ENCODE measurements at regions not wholly inside any gene's neighbourhood (a gene's known extent, or its start where the extent isn't known, plus 50 kb on each side); places are given as distances from the start of the nearest gene placed in this dataset.

DNA sequence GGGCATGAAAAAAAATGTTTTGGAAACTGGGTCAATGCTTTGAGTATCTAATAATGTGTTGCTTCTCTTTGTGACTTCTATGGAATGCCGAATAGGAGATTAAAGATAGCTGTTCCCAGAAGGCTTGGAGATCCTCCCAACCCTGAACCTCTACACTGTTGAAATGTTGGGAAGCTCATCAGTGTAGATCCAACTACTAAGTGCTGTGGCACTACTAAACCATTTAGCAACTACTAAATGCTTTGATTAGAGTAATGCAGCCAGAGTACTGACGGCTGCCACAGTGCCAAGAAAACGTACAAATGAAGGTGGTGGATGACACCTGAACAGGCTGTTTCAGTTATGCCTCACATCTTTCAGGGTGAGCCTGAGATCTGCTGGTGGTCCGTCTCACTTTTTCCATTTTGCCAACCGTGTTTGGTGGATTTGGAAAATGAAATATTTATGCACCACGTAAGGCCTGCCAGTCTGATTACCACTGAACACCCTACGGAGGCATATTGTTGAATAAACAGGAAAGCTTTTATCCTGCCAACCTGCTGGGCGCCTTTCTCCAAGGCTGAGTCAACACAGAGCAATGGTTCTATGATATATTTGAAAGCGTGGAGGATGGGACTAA is 938.0 kb upstream of the FLRT2 start:
- Mint-ChIP-seq H3K9me3 (no peaks in the 10 kb centered on the region), H3K27ac (no peak overlapping the region), H3K36me3 (ENCODE audit: low read depth) (no peaks in the 10 kb centered on the region), H3K4me3 (no peak overlapping the region), H3K4me1 (peaks cover 12% of the 10 kb centered on the region), H3K27me3 (ENCODE audit: insufficient read depth, low read depth, poor library complexity) (no peaks in the 10 kb centered on the region)
- DNase-seq (ENCODE audit: low spot score), result no peak
- Histone ChIP-seq H3F3A (replicated peaks; ENCODE audit: low read depth) (no peaks in the 10 kb centered on the region), H3K27me3 (ENCODE audit: insufficient read depth) (no peaks in the 10 kb centered on the region), H3K4me1 (ENCODE audit: insufficient read depth) (peaks cover 8% of the 10 kb centered on the region; the same call in 1 of the 2 replicates), H3K4me3 (no peak overlapping the region), H3K79me2 (replicated peaks; ENCODE audit: insufficient read depth) (no peaks in the 10 kb centered on the region), H3K36me3 (ENCODE audit: insufficient read depth) (no peaks in the 10 kb centered on the region), H2AFZ (peak overlapping the region; percentile 84; the same call in 1 of the 2 replicates), H3K9me2 (ENCODE audit: insufficient read depth) (no peaks in the 10 kb centered on the region), H4K20me1 (replicated peaks; ENCODE audit: insufficient read depth) (no peaks in the 10 kb centered on the region), H3K27ac (ENCODE audit: low read depth) (no peak overlapping the region), H3K4me2 (no peak overlapping the region)
- no peak for TF ChIP-seq STAT1 (IDR thresholded peaks at IDR 0.05; ENCODE audit: unreplicated experiment)
- TF ChIP-seq, protein P1, sequence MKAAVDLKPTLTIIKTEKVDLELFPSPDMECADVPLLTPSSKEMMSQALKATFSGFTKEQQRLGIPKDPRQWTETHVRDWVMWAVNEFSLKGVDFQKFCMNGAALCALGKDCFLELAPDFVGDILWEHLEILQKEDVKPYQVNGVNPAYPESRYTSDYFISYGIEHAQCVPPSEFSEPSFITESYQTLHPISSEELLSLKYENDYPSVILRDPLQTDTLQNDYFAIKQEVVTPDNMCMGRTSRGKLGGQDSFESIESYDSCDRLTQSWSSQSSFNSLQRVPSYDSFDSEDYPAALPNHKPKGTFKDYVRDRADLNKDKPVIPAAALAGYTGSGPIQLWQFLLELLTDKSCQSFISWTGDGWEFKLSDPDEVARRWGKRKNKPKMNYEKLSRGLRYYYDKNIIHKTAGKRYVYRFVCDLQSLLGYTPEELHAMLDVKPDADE (IDR thresholded peaks at IDR 0.05), result no peak
- TF ChIP-seq NANOG (IDR thresholded peaks at IDR 0.05; ENCODE audit: borderline replicate concordance), result no peak
- TF ChIP-seq ZNF114 (CRISPR knock-in tag; IDR thresholded peaks at IDR 0.05), result no peak
- ATAC-seq, result no peak

- TF ChIP-seq EZH2 (IDR thresholded peaks at IDR 0.05; ENCODE audit: low read depth, unreplicated experiment), result no peak
- TF ChIP-seq, protein P2, sequence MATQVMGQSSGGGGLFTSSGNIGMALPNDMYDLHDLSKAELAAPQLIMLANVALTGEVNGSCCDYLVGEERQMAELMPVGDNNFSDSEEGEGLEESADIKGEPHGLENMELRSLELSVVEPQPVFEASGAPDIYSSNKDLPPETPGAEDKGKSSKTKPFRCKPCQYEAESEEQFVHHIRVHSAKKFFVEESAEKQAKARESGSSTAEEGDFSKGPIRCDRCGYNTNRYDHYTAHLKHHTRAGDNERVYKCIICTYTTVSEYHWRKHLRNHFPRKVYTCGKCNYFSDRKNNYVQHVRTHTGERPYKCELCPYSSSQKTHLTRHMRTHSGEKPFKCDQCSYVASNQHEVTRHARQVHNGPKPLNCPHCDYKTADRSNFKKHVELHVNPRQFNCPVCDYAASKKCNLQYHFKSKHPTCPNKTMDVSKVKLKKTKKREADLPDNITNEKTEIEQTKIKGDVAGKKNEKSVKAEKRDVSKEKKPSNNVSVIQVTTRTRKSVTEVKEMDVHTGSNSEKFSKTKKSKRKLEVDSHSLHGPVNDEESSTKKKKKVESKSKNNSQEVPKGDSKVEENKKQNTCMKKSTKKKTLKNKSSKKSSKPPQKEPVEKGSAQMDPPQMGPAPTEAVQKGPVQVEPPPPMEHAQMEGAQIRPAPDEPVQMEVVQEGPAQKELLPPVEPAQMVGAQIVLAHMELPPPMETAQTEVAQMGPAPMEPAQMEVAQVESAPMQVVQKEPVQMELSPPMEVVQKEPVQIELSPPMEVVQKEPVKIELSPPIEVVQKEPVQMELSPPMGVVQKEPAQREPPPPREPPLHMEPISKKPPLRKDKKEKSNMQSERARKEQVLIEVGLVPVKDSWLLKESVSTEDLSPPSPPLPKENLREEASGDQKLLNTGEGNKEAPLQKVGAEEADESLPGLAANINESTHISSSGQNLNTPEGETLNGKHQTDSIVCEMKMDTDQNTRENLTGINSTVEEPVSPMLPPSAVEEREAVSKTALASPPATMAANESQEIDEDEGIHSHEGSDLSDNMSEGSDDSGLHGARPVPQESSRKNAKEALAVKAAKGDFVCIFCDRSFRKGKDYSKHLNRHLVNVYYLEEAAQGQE (IDR thresholded peaks at IDR 0.05; ENCODE audit: unreplicated experiment), result no peak
- no peak overlapping the region for H3K27ac Mint-ChIP-seq
- Histone ChIP-seq H3K79me2 (replicated peaks; ENCODE audit: insufficient read depth) (no peaks in the 10 kb centered on the region), H3K4me3 (no peak overlapping the region), H3K9me2 (ENCODE audit: insufficient read depth) (no peaks in the 10 kb centered on the region), H3K4me2 (no peak overlapping the region), H3K27me3 (ENCODE audit: insufficient read depth) (no peaks in the 10 kb centered on the region), H3F3A (replicated peaks; ENCODE audit: low read depth) (no peaks in the 10 kb centered on the region), H4K20me1 (replicated peaks; ENCODE audit: insufficient read depth) (no peaks in the 10 kb centered on the region), H3K27ac (ENCODE audit: low read depth) (no peak overlapping the region), H3K4me1 (ENCODE audit: insufficient read depth) (peaks cover 8% of the 10 kb centered on the region; the same call in 1 of the 2 replicates), H2AFZ (no peak overlapping the region), H3K36me3 (ENCODE audit: insufficient read depth) (no peaks in the 10 kb centered on the region)
- DNase-seq (ENCODE audit: low spot score) (no peak), ATAC-seq (no peak)
- no peaks in the 10 kb centered on the region for H3K27me3 Mint-ChIP-seq (ENCODE audit: insufficient read depth, low read depth, poor library complexity)
- H3K4me3 Mint-ChIP-seq, result no peak overlapping the region
- H3K36me3 Mint-ChIP-seq (ENCODE audit: low read depth), result no peaks in the 10 kb centered on the region
- peaks cover 12% of the 10 kb centered on the region for H3K4me1 Mint-ChIP-seq
- no peaks in the 10 kb centered on the region for H3K9me3 Mint-ChIP-seq
Observed at GRCh38 chr14:84592770-84593169, 937.2 kb upstream of the FLRT2 start.

All from GM23338 (cell line).